Gastrocnemius medialis (tissue), 4 donors: ENCODE measurements at regions not wholly inside any gene's neighbourhood (a gene's known extent, or its start where the extent isn't known, plus 50 kb on each side); places are given as distances from the start of the nearest gene placed in this dataset.

Source experiments
- ATAC-seq, 2 donors: fragments of 150-250 bp; one replicate each; pipeline ENCODE4 v1.9.1; 2016
- DNase-seq, 2 donors: peaks; one replicate each; pipeline ENCODE4 v3.0.0-alpha.2; 2019
- H3K27ac ChIP-seq, 4 donors: fragments of 200-600 bp; sonication (generic); 1 replicate in 1 of 4; 2 replicates in 3 of 4; pipeline ENCODE4 v1.5.1; 2016 to 2018; ENCODE audit warnings: mild to moderate bottlenecking in 2 of 4, moderate library complexity in 1 of 4
- H3K27me3 ChIP-seq, 3 donors: fragments of 200-600 bp; sonication (generic) in 2 of 3; 1 replicate in 1 of 3; 2 replicates in 2 of 3; pipeline versions ENCODE4 v1.5.1 to v1.6.0; 2016 to 2019; ENCODE audit warnings: mild to moderate bottlenecking in 1 of 3, moderate library complexity in 1 of 3
- H3K36me3 ChIP-seq, 2 donors: fragments of 200-600 bp; sonication (generic) in 1 of 2; one replicate each; pipeline ENCODE4 v1.5.1; 2017 to 2018
- H3K4me1 ChIP-seq, 2 donors: fragments of 200-600 bp; sonication (generic) in 1 of 2; one replicate each; pipeline ENCODE4 v1.5.1; 2016 to 2017; ENCODE audit warnings: mild to moderate bottlenecking in 2 of 2
- H3K4me3 ChIP-seq, 4 donors: fragments of 200-600 bp; sonication (generic) in 3 of 4; 1 replicate in 1 of 4; 2 replicates in 3 of 4; pipeline ENCODE4 v1.5.1; 2016 to 2019; ENCODE audit warnings: mild to moderate bottlenecking in 2 of 4
- H3K9me3 ChIP-seq, 3 donors: fragments of 200-600 bp; sonication (generic) in 2 of 3; 1 replicate in 1 of 3; 2 replicates in 2 of 3; pipeline ENCODE4 v1.5.1; 2016 to 2019
- POLR2A ChIP-seq, 2 donors: fragments of 450-650 bp; IDR thresholded peaks; one replicate each; pipeline ENCODE4 v1.6.1; 2017; ENCODE audit warnings: antibody characterized with exemption in 2 of 2, mild to moderate bottlenecking in 2 of 2, moderate library complexity in 2 of 2
- in situ Hi-C, 4 donors: fragments of 200-750 bp; cut with MboI; loops; one replicate each; pipeline versions ENCODE4 v1.15.0 to v1.8.0; 2017; ENCODE audit warnings: low sequenced_read_pairs in 4 of 4
- intact Hi-C: fragments of 100-400 bp; cut with DNase I; formaldehyde crosslinking; loops from one replicate; pipeline ENCODE4 v1.15.1; 2023; ENCODE audit warnings: low total_unique reads
- TF ChIP-seq, protein P1 (sequence below), 5 experiments: fragments of 450-650 bp in 3 of 5; fragments of 200-600 bp in 2 of 5; sonication (generic) in 2 of 5; IDR thresholded peaks in 4 of 5; conservative IDR thresholded peaks in 1 of 5; 1 replicate in 4 of 5; 2 replicates in 1 of 5; pipeline ENCODE4 v1.5.1; 2016 to 2019; ENCODE audit warnings: antibody characterized with exemption in 5 of 5, mild to moderate bottlenecking in 3 of 5, moderate library complexity in 3 of 5

DNA sequence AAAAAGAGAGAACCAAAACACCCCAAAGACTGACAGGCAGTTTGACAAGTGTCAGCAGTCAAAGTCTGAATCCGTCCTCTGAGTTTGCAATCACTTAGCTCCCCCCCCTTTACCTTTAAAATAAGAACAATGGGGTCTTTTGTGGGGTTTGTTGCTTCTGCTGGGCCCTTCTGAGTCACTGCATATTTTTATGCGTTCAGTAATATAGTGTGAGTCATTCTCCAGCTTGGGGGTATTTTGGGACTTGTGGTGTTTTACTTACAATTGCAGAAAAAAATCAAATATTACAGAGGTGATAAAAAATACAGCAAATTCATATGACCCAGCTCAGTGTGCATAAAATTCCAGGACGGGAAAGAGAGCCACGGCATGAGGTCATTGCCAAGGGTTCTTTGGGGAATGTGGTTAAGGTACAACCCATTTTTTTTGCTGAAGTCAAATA is 120.1 kb downstream of the CYLD start:
- TF ChIP-seq POLR2A (IDR thresholded peaks at IDR 0.05), result no peak
- TF ChIP-seq, protein P1, sequence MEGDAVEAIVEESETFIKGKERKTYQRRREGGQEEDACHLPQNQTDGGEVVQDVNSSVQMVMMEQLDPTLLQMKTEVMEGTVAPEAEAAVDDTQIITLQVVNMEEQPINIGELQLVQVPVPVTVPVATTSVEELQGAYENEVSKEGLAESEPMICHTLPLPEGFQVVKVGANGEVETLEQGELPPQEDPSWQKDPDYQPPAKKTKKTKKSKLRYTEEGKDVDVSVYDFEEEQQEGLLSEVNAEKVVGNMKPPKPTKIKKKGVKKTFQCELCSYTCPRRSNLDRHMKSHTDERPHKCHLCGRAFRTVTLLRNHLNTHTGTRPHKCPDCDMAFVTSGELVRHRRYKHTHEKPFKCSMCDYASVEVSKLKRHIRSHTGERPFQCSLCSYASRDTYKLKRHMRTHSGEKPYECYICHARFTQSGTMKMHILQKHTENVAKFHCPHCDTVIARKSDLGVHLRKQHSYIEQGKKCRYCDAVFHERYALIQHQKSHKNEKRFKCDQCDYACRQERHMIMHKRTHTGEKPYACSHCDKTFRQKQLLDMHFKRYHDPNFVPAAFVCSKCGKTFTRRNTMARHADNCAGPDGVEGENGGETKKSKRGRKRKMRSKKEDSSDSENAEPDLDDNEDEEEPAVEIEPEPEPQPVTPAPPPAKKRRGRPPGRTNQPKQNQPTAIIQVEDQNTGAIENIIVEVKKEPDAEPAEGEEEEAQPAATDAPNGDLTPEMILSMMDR (IDR thresholded peaks at IDR 0.05 in 4 of 5, conservative IDR thresholded peaks at IDR 0.05 in 1 of 5), result no peak
- H3K4me1 ChIP-seq, result no peaks in the 10 kb centered on the region
- intact Hi-C loops, result no loop called here
- no peaks in the 10 kb centered on the region for H3K9me3 ChIP-seq
- DNase-seq (no peak), ATAC-seq (no peak)
- in situ Hi-C loops, result no loop called here
- H3K27me3 ChIP-seq, result no peaks in the 10 kb centered on the region
- H3K4me3 ChIP-seq, result no peak overlapping the region
- no peaks in the 10 kb centered on the region for H3K36me3 ChIP-seq
- H3K27ac ChIP-seq, result no peak overlapping the region

DNA sequence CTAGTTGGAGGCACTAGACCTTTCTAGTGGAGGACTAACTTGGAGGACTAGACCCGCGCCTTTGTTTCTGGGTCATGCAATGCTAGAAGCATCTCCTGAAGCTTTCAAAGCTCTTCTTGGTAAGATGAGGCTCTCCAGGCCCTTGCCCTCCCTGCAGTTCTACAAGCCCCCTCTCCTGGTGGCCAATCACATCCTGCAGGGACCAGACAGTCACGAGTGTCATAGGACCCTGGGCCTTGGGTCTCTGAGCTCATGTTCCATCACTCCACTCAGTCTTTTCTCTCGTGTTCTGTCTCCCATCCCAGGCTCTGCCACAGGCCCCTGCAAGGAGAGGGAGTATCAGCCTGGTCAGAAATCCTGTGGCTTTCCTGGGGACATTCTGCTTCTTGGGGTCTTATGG is 119.6 kb downstream of the CYLD start:
- no peaks in the 10 kb centered on the region for H3K27me3 ChIP-seq
- no peaks in the 10 kb centered on the region for H3K36me3 ChIP-seq
- intact Hi-C loops (no loop called here), in situ Hi-C loops (no loop called here)
- no peak overlapping the region for H3K4me3 ChIP-seq
- no peak for ATAC-seq
- H3K27ac ChIP-seq, result no peak overlapping the region
- no peaks in the 10 kb centered on the region for H3K9me3 ChIP-seq
- DNase-seq, result no peak
- no peaks in the 10 kb centered on the region for H3K4me1 ChIP-seq
- no peak for TF ChIP-seq POLR2A (IDR thresholded peaks at IDR 0.05)
- TF ChIP-seq, protein P1 (IDR thresholded peaks at IDR 0.05 in 4 of 5, conservative IDR thresholded peaks at IDR 0.05 in 1 of 5), result no peak

DNA sequence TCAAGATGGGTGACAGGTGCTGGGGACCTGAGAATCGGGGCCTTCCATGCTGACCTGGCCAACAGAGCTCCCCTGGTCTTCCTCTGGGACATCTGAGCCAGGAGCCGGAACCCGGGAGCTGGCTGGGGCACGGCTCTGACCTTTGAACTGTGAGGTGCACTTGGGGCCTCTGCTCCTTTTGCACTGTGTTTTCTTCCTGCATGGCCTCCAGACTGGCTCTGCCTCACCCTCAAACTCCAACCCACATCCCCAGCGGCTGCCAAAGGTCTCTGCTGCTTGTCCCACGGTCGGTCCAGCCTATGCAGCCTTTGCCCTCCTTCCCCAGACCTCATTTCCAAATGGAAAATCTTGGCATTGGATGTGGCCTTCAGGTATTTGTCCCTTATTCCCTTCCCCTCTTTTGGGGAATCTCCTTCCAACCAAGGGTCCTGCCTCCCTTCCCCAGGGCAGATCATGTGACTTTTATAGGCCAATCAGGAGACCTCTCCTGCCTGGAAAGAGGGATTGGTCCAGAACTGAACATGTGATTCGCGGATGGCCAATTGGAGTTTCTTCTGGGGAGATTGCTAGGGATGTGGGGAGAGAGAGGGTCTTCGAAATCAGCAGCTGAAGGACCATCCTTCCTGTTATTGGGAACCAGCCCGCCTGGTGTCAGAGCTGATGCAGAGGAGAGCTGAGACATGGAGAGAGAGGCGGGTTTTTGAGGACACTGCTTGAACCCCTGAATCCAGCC is 117.9 kb downstream of the CYLD start:
- no peak for DNase-seq
- H3K27ac ChIP-seq, result no peak overlapping the region
- H3K4me3 ChIP-seq, result no peak overlapping the region
- H3K9me3 ChIP-seq, result no peaks in the 10 kb centered on the region
- H3K27me3 ChIP-seq, result no peaks in the 10 kb centered on the region
- H3K4me1 ChIP-seq, result no peaks in the 10 kb centered on the region
- intact Hi-C loops, result no loop called here
- in situ Hi-C loops, result no loop called here
- no peaks in the 10 kb centered on the region for H3K36me3 ChIP-seq
- TF ChIP-seq POLR2A (IDR thresholded peaks at IDR 0.05), result no peak
- TF ChIP-seq, protein P1 (IDR thresholded peaks at IDR 0.05 in 4 of 5, conservative IDR thresholded peaks at IDR 0.05 in 1 of 5), result no peak
- ATAC-seq, result no peak

DNA sequence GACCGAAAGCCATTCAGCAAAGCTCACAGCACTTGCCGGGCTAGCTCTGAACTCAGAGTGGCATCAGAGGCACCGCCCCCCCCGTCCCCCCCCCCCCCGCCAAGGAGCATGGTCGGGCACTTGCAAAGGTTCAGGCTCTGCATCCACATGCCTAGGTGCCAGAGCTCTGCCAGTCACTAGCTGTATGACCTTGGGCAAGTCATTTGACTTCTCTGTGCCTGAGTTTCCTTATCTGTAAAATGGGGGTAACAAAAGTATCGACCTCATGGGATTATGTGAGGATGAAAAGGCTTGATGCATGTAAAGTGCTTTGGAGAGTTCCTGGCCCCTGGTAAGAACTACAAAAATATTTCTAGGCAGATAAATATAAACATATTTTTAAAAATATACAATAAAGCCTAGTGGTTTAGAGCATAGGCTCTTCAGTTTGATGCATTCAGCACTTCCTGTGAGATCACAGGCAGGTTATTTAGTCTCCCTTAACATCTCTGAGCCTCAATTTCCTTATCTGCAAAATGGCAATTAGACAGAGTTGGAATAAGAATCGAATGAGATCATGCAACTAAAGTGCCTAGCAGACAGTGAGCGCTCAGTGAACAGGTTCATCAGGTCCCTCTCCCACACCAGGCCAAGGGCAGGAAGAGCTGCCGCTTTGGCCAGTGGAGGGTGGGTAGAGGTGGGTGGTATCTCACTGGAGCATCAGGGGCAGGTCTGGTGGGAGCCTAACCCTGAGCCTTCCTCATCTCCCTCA is 117.2 kb downstream of the CYLD start:
- in situ Hi-C loops, result no loop called here
- no peaks in the 10 kb centered on the region for H3K9me3 ChIP-seq
- no peak for TF ChIP-seq POLR2A (IDR thresholded peaks at IDR 0.05)
- TF ChIP-seq, protein P1 (IDR thresholded peaks at IDR 0.05 in 4 of 5, conservative IDR thresholded peaks at IDR 0.05 in 1 of 5), result no peak
- intact Hi-C loops, result no loop called here
- H3K27ac ChIP-seq, result no peak overlapping the region
- ATAC-seq, result no peak
- DNase-seq, result no peak
- H3K4me1 ChIP-seq, result no peaks in the 10 kb centered on the region
- H3K4me3 ChIP-seq, result no peak overlapping the region
- H3K36me3 ChIP-seq, result no peaks in the 10 kb centered on the region
- H3K27me3 ChIP-seq, result no peaks in the 10 kb centered on the region
